ENCODE measurements at regions not wholly inside any gene's neighbourhood (a gene's known extent, or its start where the extent isn't known, plus 50 kb on each side); places are given as distances from the start of the nearest gene placed in this dataset.

- 45 to 54% methylated on average over 2 of the region's 2 CpGs for WGBS, 2 donors
- no peak for TF ChIP-seq EP300 (IDR thresholded peaks at IDR 0.05)
- no peak for TF ChIP-seq CTCF (IDR thresholded peaks at IDR 0.05)
- no peak for TF ChIP-seq POLR2A (IDR thresholded peaks at IDR 0.05)
These were observed 184.2 kb downstream of the DHX35 start for GRCh38 chr20:39146394-39146793.

GRCh38 chr20:39145921-39146320 is 183.8 kb downstream of the DHX35 start:
- 61 to 68% methylated on average over 2 of the region's 2 CpGs for WGBS, 2 donors
- Histone ChIP-seq H3K27me3 (no peaks in the 10 kb centered on the region), H3K36me3 (no peaks in the 10 kb centered on the region), H3K9me3 (peaks cover 0 to 7% (median 0%) of the 10 kb centered on the region in 4 donors), H3K4me3 (no peak overlapping the region), H3K27ac (no peak overlapping the region), H3K4me1 (no peaks in the 10 kb centered on the region)
- TF ChIP-seq EP300 (IDR thresholded peaks at IDR 0.05): no peak
- no peak for TF ChIP-seq POLR2A (IDR thresholded peaks at IDR 0.05)
- DNase-seq (ENCODE audit: low spot score in 2 of 2): no peak

More at GRCh38 chr20:39146394-39146793, 184.2 kb downstream of the DHX35 start:
- H3K9me3 ChIP-seq: peaks cover 0 to 7% (median 0%) of the 10 kb centered on the region in 4 donors
- H3K36me3 ChIP-seq: no peaks in the 10 kb centered on the region
- no peak for DNase-seq (ENCODE audit: low spot score in 2 of 2)
- H3K27me3 ChIP-seq: no peaks in the 10 kb centered on the region
- H3K4me1 ChIP-seq: no peaks in the 10 kb centered on the region
- no peak overlapping the region for H3K4me3 ChIP-seq
- H3K27ac ChIP-seq: no peak overlapping the region

GRCh38 chr20:39144757-39145156 is 182.6 kb downstream of the DHX35 start:
- Histone ChIP-seq H3K9me3 (peaks cover 0 to 7% (median 0%) of the 10 kb centered on the region in 4 donors), H3K4me1 (no peaks in the 10 kb centered on the region), H3K27me3 (no peaks in the 10 kb centered on the region), H3K27ac (no peak overlapping the region), H3K4me3 (no peak overlapping the region), H3K36me3 (no peaks in the 10 kb centered on the region)
- no peak for DNase-seq (ENCODE audit: low spot score in 2 of 2)
- WGBS, 2 donors: 85 to 87% methylated on average over 4 of the region's 4 CpGs
- no peak for TF ChIP-seq POLR2A (IDR thresholded peaks at IDR 0.05)
- no peak for TF ChIP-seq CTCF (IDR thresholded peaks at IDR 0.05)
- no peak for TF ChIP-seq EP300 (IDR thresholded peaks at IDR 0.05)

- no peak overlapping the region for H3K4me3 ChIP-seq
- no peaks in the 10 kb centered on the region for H3K27me3 ChIP-seq
- no peak overlapping the region for H3K27ac ChIP-seq
- peaks cover 0 to 7% (median 0%) of the 10 kb centered on the region in 4 donors for H3K9me3 ChIP-seq
- no peak for DNase-seq (ENCODE audit: low spot score in 2 of 2)
- WGBS, 2 donors: 50 to 60% methylated on average over 8 to 13 of the region's 13 CpGs
- no peaks in the 10 kb centered on the region for H3K36me3 ChIP-seq
- TF ChIP-seq CTCF (IDR thresholded peaks at IDR 0.05) (no peak), POLR2A (IDR thresholded peaks at IDR 0.05) (no peak), EP300 (IDR thresholded peaks at IDR 0.05) (no peak)
- no peaks in the 10 kb centered on the region for H3K4me1 ChIP-seq
These were observed 180.4 kb downstream of the DHX35 start for GRCh38 chr20:39142407-39143096.

- Histone ChIP-seq H3K4me3 (no peak overlapping the region), H3K4me1 (no peaks in the 10 kb centered on the region), H3K27ac (no peak overlapping the region), H3K27me3 (no peaks in the 10 kb centered on the region), H3K36me3 (no peaks in the 10 kb centered on the region), H3K9me3 (no peaks in the 10 kb centered on the region)
- DNase-seq (ENCODE audit: low spot score in 2 of 2): no peak
- TF ChIP-seq POLR2A (IDR thresholded peaks at IDR 0.05) (no peak), EP300 (IDR thresholded peaks at IDR 0.05) (no peak), CTCF (IDR thresholded peaks at IDR 0.05) (no peak)
These were observed 175.2 kb downstream of the DHX35 start for GRCh38 chr20:39137299-39137698.

All from tibial nerve (tissue), 4 donors.